ENCODE measurements at regions not wholly inside any gene's neighbourhood (a gene's known extent, or its start where the extent isn't known, plus 50 kb on each side); places are given as distances from the start of the nearest gene placed in this dataset.

DNA sequence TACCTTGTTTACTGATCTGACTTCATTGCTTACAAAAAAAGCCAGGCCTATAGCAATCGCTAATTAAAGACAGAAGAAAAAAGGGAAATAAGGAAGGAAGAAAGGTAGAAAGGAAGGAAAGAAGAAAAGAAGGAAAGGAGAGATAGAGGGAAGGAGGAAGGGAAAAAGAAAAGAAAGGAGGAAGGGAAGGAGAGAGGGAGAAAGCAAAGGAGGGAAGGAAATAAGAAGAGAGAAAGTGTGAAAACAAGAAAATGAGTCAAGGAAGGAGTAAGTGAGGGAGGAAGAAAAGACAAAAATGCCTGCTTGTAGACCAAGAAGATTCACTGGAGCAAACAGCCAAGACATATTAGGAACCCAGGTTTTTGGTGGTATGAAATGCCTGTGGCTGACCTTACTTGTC is 57.0 kb upstream of the MAGEB16 start:
- DNase-seq (ENCODE audit: extremely low spot score, insufficient read length, low read depth) (no peak), FAIRE-seq (no peak)

DNA sequence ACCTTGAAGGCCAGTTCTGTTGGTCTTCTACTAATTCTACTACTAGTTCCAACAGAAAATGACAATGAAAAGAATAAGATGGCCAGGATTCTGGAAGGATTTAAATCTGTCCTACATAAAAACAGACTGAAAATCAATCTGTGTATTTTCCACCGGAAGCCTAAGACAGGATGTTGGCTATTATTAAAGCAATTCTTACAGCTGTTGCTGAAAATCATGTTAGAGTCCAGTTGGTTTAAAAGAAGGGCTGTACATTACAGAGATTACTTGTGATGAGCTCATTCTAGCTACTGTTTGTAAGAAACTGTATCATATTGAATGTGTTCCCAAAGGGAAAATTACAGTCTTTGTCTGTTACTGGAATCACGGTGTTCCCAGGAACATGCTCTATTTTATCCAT is 54.8 kb upstream of the MAGEB16 start:
- FAIRE-seq (no peak), DNase-seq (ENCODE audit: extremely low spot score, insufficient read length, low read depth) (no peak)
